A549 (cell line): ENCODE measurements at regions not wholly inside any gene's neighbourhood (a gene's known extent, or its start where the extent isn't known, plus 50 kb on each side); places are given as distances from the start of the nearest gene placed in this dataset.

ENCODE experiments used
- ATAC-seq, 2 experiments: fragments of 200-7000 bp in 1 of 2; fragments of >200 bp in 1 of 2; cut with Nextera tagmentation in 1 of 2; cut with Tn5 transposase in 1 of 2; 3 replicates each; pipeline versions ENCODE4 v1.8.0 to v1.9.1; 2018 to 2020; ENCODE audit warnings: mild to moderate bottlenecking in 1 of 2, moderate library complexity in 1 of 2
- CTCF ChIA-PET: fragments of 300-600 bp; sonication (Branson Sonifier 250); formaldehyde crosslinking; extraction: SDS; loops from one replicate; lab custom pipeline; 2021; ENCODE audit warnings: antibody characterized with exemption, inconsistent platforms; lab: Yijun Ruan, JAX
- POLR2A ChIA-PET: fragments of 350-600 bp; formaldehyde crosslinking; extraction: SDS; loops from one replicate; lab custom pipeline; 2021; ENCODE audit warnings: antibody characterized with exemption, inconsistent platforms; lab: Yijun Ruan, JAX
- DNase-seq, 2 experiments: peaks; one replicate each; pipeline versions ENCODE4 v3.0.0 to v3.0.0-alpha.2; 2011 to 2016; ENCODE audit warnings: low read depth in 1 of 2, low spot score in 1 of 2
- FAIRE-seq: peaks from 2 replicates; lab custom pipeline; 2011; peaks lifted over from hg19 to GRCh38; lab: Jason Lieb, UNC
- H3K27ac ChIP-seq, 2 experiments: fragments of >200 bp; sonication (Bioruptor Twin); formaldehyde crosslinking; 3 replicates each; pipeline ENCODE4 v1.5.1; 2016 to 2017
- H3K4me1 ChIP-seq: fragments of >200 bp; sonication (Bioruptor Twin); formaldehyde crosslinking; 3 replicates; pipeline ENCODE4 v1.6.1; 2016
- H3K4me2 ChIP-seq: fragments of >200 bp; sonication (Bioruptor Twin); formaldehyde crosslinking; 3 replicates; pipeline ENCODE4 v1.6.1; 2016
- H3K4me3 ChIP-seq: fragments of >200 bp; sonication (Bioruptor Twin); formaldehyde crosslinking; 3 replicates; pipeline ENCODE4 v1.5.1; 2016
- H3K9me3 ChIP-seq: fragments of >200 bp; sonication (Bioruptor Twin); formaldehyde crosslinking; 3 replicates; pipeline ENCODE4 v1.6.1; 2016
- BCL3 ChIP-seq: fragments of >200 bp; sonication (Bioruptor Twin); formaldehyde crosslinking; IDR thresholded peaks from 3 replicates; pipeline ENCODE4 v1.6.1; 2016
- BHLHE40 ChIP-seq: IDR thresholded peaks from 2 replicates; pipeline ENCODE4 v1.6.1; 2012; ENCODE audit warnings: low read depth, low read length, inconsistent platforms
- CBX2 ChIP-seq: fragments of 200-600 bp; sonication (generic); IDR thresholded peaks from 2 replicates; pipeline ENCODE4 v1.6.1; 2016; ENCODE audit warnings: low read depth, mild to moderate bottlenecking, borderline replicate concordance
- CHD2 ChIP-seq: fragments of 150-350 bp; IDR thresholded peaks from 2 replicates; pipeline ENCODE4 v1.6.1; 2014; ENCODE audit warnings: low read length; ENCODE audit not compliant: partially characterized antibody
- ELK1 ChIP-seq: fragments of 150-350 bp; IDR thresholded peaks from 2 replicates; pipeline ENCODE4 v1.6.1; 2014; ENCODE audit warnings: low read depth, mild to moderate bottlenecking, low read length
- FOSB ChIP-seq: fragments of 250-450 bp; sonication (Bioruptor Pico); IDR thresholded peaks from 2 replicates; pipeline ENCODE4 v1.5.0; 2020; ENCODE audit warnings: mild to moderate bottlenecking, moderate library complexity
- HDAC2 ChIP-seq: fragments of 200-600 bp; sonication (generic); IDR thresholded peaks from 2 replicates; pipeline ENCODE4 v1.6.1; 2016
- HEYL ChIP-seq: fragments of 250-450 bp; sonication (Bioruptor Pico); IDR thresholded peaks from 2 replicates; pipeline ENCODE4 v1.8.0; 2021; ENCODE audit warnings: mild to moderate bottlenecking, moderate library complexity
- HMGXB4 ChIP-seq: fragments of 250-450 bp; sonication (Bioruptor Pico); IDR thresholded peaks from 2 replicates; pipeline ENCODE4 v1.5.0; 2021; ENCODE audit warnings: mild to moderate bottlenecking, moderate library complexity, borderline replicate concordance
- JUN ChIP-seq, 2 experiments: fragments of >200 bp; sonication (Bioruptor Twin); formaldehyde crosslinking; IDR thresholded peaks; 2 replicates in 1 of 2; 3 replicates in 1 of 2; pipeline ENCODE4 v1.6.1; 2016 to 2017
- JUNB ChIP-seq: fragments of >200 bp; sonication (Bioruptor Twin); formaldehyde crosslinking; IDR thresholded peaks from 2 replicates; pipeline ENCODE4 v1.6.1; 2016
- KDM1A ChIP-seq: fragments of 200-600 bp; sonication (generic); IDR thresholded peaks from 2 replicates; pipeline ENCODE4 v1.6.1; 2016; ENCODE audit warnings: low read depth, mild to moderate bottlenecking
- MAX ChIP-seq: IDR thresholded peaks from 2 replicates; pipeline ENCODE4 v1.6.1; 2012
- MYC ChIP-seq: IDR thresholded peaks from 2 replicates; pipeline ENCODE4 v1.6.1; 2012; ENCODE audit warnings: mild to moderate bottlenecking, inconsistent platforms, low read length, improper control_type of control experiment, borderline replicate concordance
- NPAS2 ChIP-seq: fragments of 250-450 bp; sonication (Bioruptor Pico); IDR thresholded peaks from 2 replicates; pipeline ENCODE4 v1.8.0; 2022; ENCODE audit warnings: mild to moderate bottlenecking, moderate library complexity, borderline replicate concordance
- NR3C1 ChIP-seq: fragments of >200 bp; sonication (Bioruptor Twin); formaldehyde crosslinking; IDR thresholded peaks from 3 replicates; pipeline ENCODE4 v1.6.1; 2017
- PHF8 ChIP-seq: fragments of 200-600 bp; sonication (generic); IDR thresholded peaks from 2 replicates; pipeline ENCODE4 v1.6.1; 2016; ENCODE audit warnings: low read depth, mild to moderate bottlenecking, antibody characterized with exemption, moderate library complexity, borderline replicate concordance
- POLR2A ChIP-seq: IDR thresholded peaks from 2 replicates; pipeline ENCODE4 v1.6.1; 2012; ENCODE audit warnings: mild to moderate bottlenecking, low read length
- RAD21 ChIP-seq, 2 experiments: fragments of >200 bp in 1 of 2; sonication (Bioruptor Twin) in 1 of 2; formaldehyde crosslinking in 1 of 2; IDR thresholded peaks in 1 of 2; conservative IDR thresholded peaks in 1 of 2; 2 replicates in 1 of 2; 3 replicates in 1 of 2; pipeline ENCODE4 v1.6.1; 2012 to 2018; ENCODE audit warnings: inconsistent platforms in 1 of 2
- RNF2 ChIP-seq: fragments of 200-600 bp; sonication (generic); IDR thresholded peaks from 2 replicates; pipeline ENCODE4 v1.6.1; 2016; ENCODE audit warnings: low read depth, mild to moderate bottlenecking, antibody characterized with exemption, moderate library complexity, borderline replicate concordance
- TFCP2L1 ChIP-seq: fragments of 250-450 bp; sonication (Bioruptor Pico); IDR thresholded peaks from 2 replicates; pipeline ENCODE4 v1.5.0; 2021; ENCODE audit warnings: mild to moderate bottlenecking
- ZC3H11A ChIP-seq: fragments of 450-650 bp; IDR thresholded peaks from 2 replicates; pipeline ENCODE4 v1.6.1; 2014; ENCODE audit warnings: antibody characterized with exemption, mild to moderate bottlenecking
- ZSCAN20 ChIP-seq: fragments of 250-450 bp; sonication (Bioruptor Pico); IDR thresholded peaks from 2 replicates; pipeline ENCODE4 v1.8.0; 2022; ENCODE audit warnings: mild to moderate bottlenecking, moderate library complexity
- WGBS: methylation state at CpG from one replicate; pipeline ENCODE4 v1.1.6; 2017; ENCODE audit errors: missing lambda C conversion rate; 5-methylcytosine and 5-hydroxymethylcytosine counted together

GRCh38 chr9:2355697-2355983 is 265.9 kb upstream of the VLDLR start:
- Histone ChIP-seq H3K4me2 (no peak overlapping the region), H3K4me1 (no peaks in the 10 kb centered on the region), H3K27ac (no peak overlapping the region), H3K4me3 (no peak overlapping the region), H3K9me3 (no peaks in the 10 kb centered on the region)
- FAIRE-seq: no peak
- TF ChIP-seq HDAC2: no peak
- WGBS: 45% methylated on average over 7 of the region's 7 CpGs
- ChIA-PET POLR2A (no interaction called here), CTCF (interaction anchor here (0.7 kb wide), 1 partner anchor 209 kb away, joined by 3 read pairs; no protein-coding TSS in a partner anchor)
- ATAC-seq: no peak
- no peak for DNase-seq

GRCh38 chr9:2356041-2356790 is 265.4 kb upstream of the VLDLR start:
- FAIRE-seq (no peak), DNase-seq (no peak), ATAC-seq (no peak)
- POLR2A ChIA-PET: no interaction called here
- Histone ChIP-seq H3K4me1 (no peaks in the 10 kb centered on the region), H3K4me2 (no peak overlapping the region), H3K4me3 (no peak overlapping the region), H3K9me3 (no peaks in the 10 kb centered on the region), H3K27ac (no peak overlapping the region)
- WGBS: 49% methylated on average over 8 of the region's 8 CpGs
- CTCF ChIA-PET: interaction anchor here (0.7 kb wide), 1 partner anchor 209 kb away, joined by 3 read pairs; no protein-coding TSS in a partner anchor
- no peak for TF ChIP-seq MYC
- TF ChIP-seq RNF2: no peak
- no peak for TF ChIP-seq CBX2
- TF ChIP-seq NPAS2 (CRISPR knock-in tag): no peak
- no peak for TF ChIP-seq ZC3H11A
- no peak for TF ChIP-seq BHLHE40
- TF ChIP-seq RAD21 (conservative IDR thresholded peaks at IDR 0.05 in 1 of 2, IDR thresholded peaks at IDR 0.05 in 1 of 2): no peak
- TF ChIP-seq MAX: no peak
- no peak for TF ChIP-seq JUN (IDR thresholded peaks at IDR 0.05)
- TF ChIP-seq CHD2: no peak
- TF ChIP-seq POLR2A: no peak
- no peak for TF ChIP-seq FOSB (CRISPR knock-in tag)
- TF ChIP-seq JUNB: no peak
- no peak for TF ChIP-seq PHF8
- no peak for TF ChIP-seq TFCP2L1 (CRISPR knock-in tag)

GRCh38 chr9:2359891-2360471 is 261.6 kb upstream of the VLDLR start:
- FAIRE-seq: no peak
- H3K9me3 ChIP-seq: no peaks in the 10 kb centered on the region
- H3K4me3 ChIP-seq: no peak overlapping the region
- H3K4me2 ChIP-seq: no peak overlapping the region
- WGBS: 27% methylated on average over 3 of the region's 3 CpGs
- CTCF ChIA-PET: interaction anchor here (0.6 kb wide), 1 partner anchor 474 kb away, joined by 3 read pairs; no protein-coding TSS in a partner anchor
- no peak for DNase-seq
- H3K4me1 ChIP-seq: no peaks in the 10 kb centered on the region
- TF ChIP-seq HMGXB4 (CRISPR knock-in tag) (no peak), NR3C1 (no peak), HEYL (CRISPR knock-in tag) (no peak), BCL3 (no peak), ELK1 (no peak), KDM1A (no peak), ZSCAN20 (no peak)
- TF ChIP-seq, all 56 proteins: peak for 0
- no peak overlapping the region for H3K27ac ChIP-seq
- POLR2A ChIA-PET: no interaction called here
- ATAC-seq: no peak
